SK-N-MC (cell line): ENCODE measurements at regions not wholly inside any gene's neighbourhood (a gene's known extent, or its start where the extent isn't known, plus 50 kb on each side); places are given as distances from the start of the nearest gene placed in this dataset.

Source experiments
- EZH2 ChIP-seq: fragments of 200-600 bp; sonication (generic); IDR thresholded peaks from one replicate; pipeline ENCODE4 v1.6.1; 2017; ENCODE audit warnings: antibody characterized with exemption
- FOXP2 ChIP-seq: optimal IDR thresholded peaks from 2 replicates; pipeline ENCODE3; 2011; ENCODE audit warnings: mild to moderate bottlenecking, moderate library complexity; ENCODE audit not compliant: insufficient read depth; ENCODE audit errors: extremely low read length, control extremely low read depth
- POLR2AphosphoS5 ChIP-seq: IDR thresholded peaks from 2 replicates; pipeline ENCODE4 v1.6.1; 2012; ENCODE audit warnings: mild to moderate bottlenecking, low read depth, low read length, borderline replicate concordance

DNA sequence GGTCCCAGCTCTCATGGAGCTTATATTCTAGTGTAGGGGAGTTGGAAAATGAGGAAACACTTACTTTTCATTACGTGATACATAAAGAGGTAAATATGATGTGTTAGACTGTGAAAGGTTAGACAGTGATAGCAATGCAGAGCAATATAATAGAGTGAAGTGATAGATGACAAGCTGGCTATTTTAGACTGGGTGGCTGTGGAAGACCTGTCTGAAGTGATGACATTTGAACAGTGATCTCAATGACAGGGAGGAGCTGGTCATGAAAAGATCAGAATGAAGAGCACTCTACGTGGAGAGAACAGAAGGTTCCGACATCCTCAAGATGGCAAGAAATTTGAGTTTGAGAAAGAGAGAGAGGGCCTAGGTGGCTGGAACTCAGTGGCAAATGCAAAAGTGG, 118.9 kb upstream of the MKLN1 start:
- no peak for TF ChIP-seq EZH2
- no peak for TF ChIP-seq POLR2AphosphoS5
- no peak for TF ChIP-seq FOXP2
